Endodermal cell (in vitro differentiated cells): ENCODE measurements at regions not wholly inside any gene's neighbourhood (a gene's known extent, or its start where the extent isn't known, plus 50 kb on each side); places are given as distances from the start of the nearest gene placed in this dataset.
A peak's percentile ranks its signal among the peaks of the same experiment; 100 is the strongest.

Experiments used
- DNase-seq: peaks from one replicate; pipeline ENCODE4 v3.0.0-alpha.2; 2017
- H3K27ac ChIP-seq: 2 replicates; pipeline ENCODE4 v1.5.1; 2013; ENCODE audit warnings: mild to moderate bottlenecking, low read depth, low read length, moderate library complexity
- H3K27me3 ChIP-seq: 2 replicates; pipeline ENCODE4 v1.6.1; 2013; ENCODE audit warnings: mild to moderate bottlenecking, low read length, moderate library complexity; ENCODE audit not compliant: insufficient read depth, control insufficient read depth, poor library complexity, severe bottlenecking
- H3K36me3 ChIP-seq: 2 replicates; pipeline ENCODE4 v1.7.0; 2013; ENCODE audit warnings: mild to moderate bottlenecking, low read length, moderate library complexity; ENCODE audit not compliant: control insufficient read depth, insufficient read depth
- H3K4me1 ChIP-seq: one replicate; pipeline ENCODE4 v1.7.0; 2013; ENCODE audit warnings: low read length; ENCODE audit not compliant: control insufficient read depth, insufficient read depth
- H3K4me3 ChIP-seq: 2 replicates; pipeline ENCODE4 v1.5.1; 2013; ENCODE audit warnings: mild to moderate bottlenecking, low read length, moderate library complexity
- H3K9ac ChIP-seq: 2 replicates; pipeline ENCODE4 v1.6.1; 2013; ENCODE audit warnings: mild to moderate bottlenecking, low read length, moderate library complexity; ENCODE audit not compliant: poor library complexity, severe bottlenecking; ENCODE audit errors: extremely low read depth
- H3K9me3 ChIP-seq: 2 replicates; pipeline ENCODE4 v1.6.1; 2013; ENCODE audit warnings: mild to moderate bottlenecking, low read length, moderate library complexity; ENCODE audit not compliant: control insufficient read depth
- H3K27ac Mint-ChIP-seq: 2 replicates; pipeline ENCODE4 v1.8.0; 2020; ENCODE audit warnings: mixed read lengths
- H3K27me3 Mint-ChIP-seq: 2 replicates; pipeline ENCODE4 v1.8.0; 2021; ENCODE audit warnings: mild to moderate bottlenecking, mixed read lengths; ENCODE audit not compliant: insufficient read depth
- H3K36me3 Mint-ChIP-seq: 2 replicates; pipeline ENCODE4 v1.8.0; 2020; ENCODE audit warnings: low read depth, mixed read lengths
- H3K4me1 Mint-ChIP-seq: 2 replicates; pipeline ENCODE4 v1.8.0; 2020; ENCODE audit warnings: mixed read lengths
- H3K4me3 Mint-ChIP-seq: 2 replicates; pipeline ENCODE4 v1.8.0; 2020; ENCODE audit warnings: mild to moderate bottlenecking, moderate library complexity, mixed read lengths
- H3K9me3 Mint-ChIP-seq: 2 replicates; pipeline ENCODE4 v1.8.0; 2020; ENCODE audit warnings: mild to moderate bottlenecking, mixed read lengths
- WGBS, 2 experiments: methylation state at CpG; one replicate each; pipeline versions ENCODE4 v1.1.5 to v1.1.7; 2013; ENCODE audit warnings: missing lambda C conversion rate in 2 of 2, mixed read lengths in 1 of 2; ENCODE audit not compliant: insufficient coverage in 1 of 2, insufficient read length in 1 of 2; 5-methylcytosine and 5-hydroxymethylcytosine counted together
- TF ChIP-seq, protein P1 (sequence below): fragments of 200-600 bp; sonication (generic); conservative IDR thresholded peaks from 2 replicates; pipeline ENCODE4 v1.5.0; 2021; ENCODE audit warnings: antibody characterized with exemption, mild to moderate bottlenecking

DNA sequence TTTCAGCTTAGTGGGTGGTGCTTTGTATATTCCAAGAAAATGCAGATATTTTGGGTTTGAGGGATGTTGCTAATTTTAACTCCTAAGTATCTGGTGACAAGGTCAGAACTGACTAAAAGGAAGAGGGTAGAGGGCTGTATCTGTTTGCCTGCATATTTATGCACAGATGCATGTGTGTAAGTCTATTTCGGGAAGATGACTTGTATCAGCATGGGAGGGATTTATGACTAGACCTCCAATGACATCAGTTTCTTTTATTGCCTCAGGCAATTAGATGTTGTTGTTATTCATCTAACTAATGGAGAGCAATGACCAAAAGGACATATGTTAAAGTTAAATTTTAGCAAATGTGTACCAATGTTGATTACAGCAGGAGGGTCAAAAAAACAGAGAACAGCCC, 734.3 kb downstream of the QKI start:
- H3K27me3 ChIP-seq, result no peaks in the 10 kb centered on the region
- H3K9me3 ChIP-seq, result no peaks in the 10 kb centered on the region
- WGBS, 2 experiments, result 97% methylated on average over 1 of the region's 1 CpG; no CpG with 5 or more reads in 1 of the 2 experiments
- no peaks in the 10 kb centered on the region for H3K36me3 ChIP-seq
- DNase-seq, result no peak
- no peak overlapping the region for H3K9ac ChIP-seq
- Mint-ChIP-seq H3K4me3 (no peak overlapping the region), H3K27ac (no peak overlapping the region), H3K36me3 (no peaks in the 10 kb centered on the region), H3K9me3 (no peaks in the 10 kb centered on the region), H3K27me3 (no peaks in the 10 kb centered on the region), H3K4me1 (peaks cover 18% of the 10 kb centered on the region)
- no peak overlapping the region for H3K27ac ChIP-seq
- H3K4me3 ChIP-seq, result no peak overlapping the region
- TF ChIP-seq, protein P1, sequence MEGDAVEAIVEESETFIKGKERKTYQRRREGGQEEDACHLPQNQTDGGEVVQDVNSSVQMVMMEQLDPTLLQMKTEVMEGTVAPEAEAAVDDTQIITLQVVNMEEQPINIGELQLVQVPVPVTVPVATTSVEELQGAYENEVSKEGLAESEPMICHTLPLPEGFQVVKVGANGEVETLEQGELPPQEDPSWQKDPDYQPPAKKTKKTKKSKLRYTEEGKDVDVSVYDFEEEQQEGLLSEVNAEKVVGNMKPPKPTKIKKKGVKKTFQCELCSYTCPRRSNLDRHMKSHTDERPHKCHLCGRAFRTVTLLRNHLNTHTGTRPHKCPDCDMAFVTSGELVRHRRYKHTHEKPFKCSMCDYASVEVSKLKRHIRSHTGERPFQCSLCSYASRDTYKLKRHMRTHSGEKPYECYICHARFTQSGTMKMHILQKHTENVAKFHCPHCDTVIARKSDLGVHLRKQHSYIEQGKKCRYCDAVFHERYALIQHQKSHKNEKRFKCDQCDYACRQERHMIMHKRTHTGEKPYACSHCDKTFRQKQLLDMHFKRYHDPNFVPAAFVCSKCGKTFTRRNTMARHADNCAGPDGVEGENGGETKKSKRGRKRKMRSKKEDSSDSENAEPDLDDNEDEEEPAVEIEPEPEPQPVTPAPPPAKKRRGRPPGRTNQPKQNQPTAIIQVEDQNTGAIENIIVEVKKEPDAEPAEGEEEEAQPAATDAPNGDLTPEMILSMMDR, result no peak
- H3K4me1 ChIP-seq, result peaks cover 4% of the 10 kb centered on the region

DNA sequence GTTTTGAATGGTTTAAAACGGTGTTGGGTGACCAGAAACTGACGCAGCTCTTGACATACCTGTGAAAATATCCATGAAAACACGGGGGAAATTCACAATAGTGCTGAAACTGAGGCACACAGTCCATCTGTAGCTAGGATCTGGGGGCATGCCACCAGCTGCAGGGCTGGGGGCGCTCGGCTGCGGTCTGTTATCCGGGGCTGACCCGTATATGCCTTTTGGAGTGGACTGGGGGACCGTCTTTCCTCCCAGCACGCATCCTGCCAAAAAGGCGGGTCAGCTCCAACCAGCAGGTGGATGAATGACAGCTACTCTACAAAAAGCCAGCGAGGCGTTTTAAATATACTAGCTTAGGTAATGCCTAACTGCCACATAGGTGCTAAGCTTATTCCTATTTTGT, 729.8 kb downstream of the QKI start:
- no peaks in the 10 kb centered on the region for H3K27me3 ChIP-seq
- H3K4me3 ChIP-seq, result no peak overlapping the region
- TF ChIP-seq, protein P1, result no peak
- Mint-ChIP-seq H3K27ac (no peak overlapping the region), H3K4me1 (no peaks in the 10 kb centered on the region), H3K36me3 (no peaks in the 10 kb centered on the region), H3K27me3 (no peaks in the 10 kb centered on the region), H3K9me3 (no peaks in the 10 kb centered on the region), H3K4me3 (no peak overlapping the region)
- no peak overlapping the region for H3K27ac ChIP-seq
- no peak for DNase-seq
- no peak overlapping the region for H3K9ac ChIP-seq
- no peaks in the 10 kb centered on the region for H3K9me3 ChIP-seq
- H3K36me3 ChIP-seq, result no peaks in the 10 kb centered on the region
- 84 to 86% methylated on average over 9 to 13 of the region's 13 CpGs for WGBS, 2 experiments
- H3K4me1 ChIP-seq, result no peaks in the 10 kb centered on the region

DNA sequence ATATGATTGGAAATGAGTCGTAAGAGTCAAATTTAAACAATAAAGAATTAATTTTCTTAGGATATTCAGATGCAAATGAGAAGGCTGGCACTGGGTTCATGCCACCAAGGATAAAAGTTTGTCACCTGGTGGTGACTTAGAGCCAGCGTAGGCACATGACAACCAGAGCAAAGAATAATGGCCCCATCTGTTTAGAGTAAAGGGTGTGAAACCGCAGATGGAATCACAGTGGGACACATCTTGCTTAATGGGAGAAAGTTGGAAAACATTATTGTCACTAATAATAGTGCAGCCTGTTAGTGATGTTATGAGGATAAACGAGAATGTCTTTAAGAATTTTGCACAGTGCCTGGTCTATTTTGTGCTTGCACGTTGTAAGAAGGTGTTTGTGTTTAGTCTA, 727.8 kb downstream of the QKI start:
- Histone ChIP-seq H3K27ac (peak overlapping the region; percentile 30), H3K27me3 (no peaks in the 10 kb centered on the region), H3K4me1 (no peaks in the 10 kb centered on the region), H3K9ac (no peak overlapping the region), H3K9me3 (no peaks in the 10 kb centered on the region), H3K36me3 (no peaks in the 10 kb centered on the region), H3K4me3 (no peak overlapping the region)
- Mint-ChIP-seq H3K4me3 (no peak overlapping the region), H3K4me1 (no peaks in the 10 kb centered on the region), H3K27me3 (no peaks in the 10 kb centered on the region), H3K27ac (no peak overlapping the region), H3K9me3 (no peaks in the 10 kb centered on the region), H3K36me3 (no peaks in the 10 kb centered on the region)
- no peak for DNase-seq
- WGBS, 2 experiments, result 90 to 93% methylated on average over 3 to 5 of the region's 5 CpGs
- TF ChIP-seq, protein P1, result peak; percentile 44
